Vagina (tissue), 2 donors: ENCODE measurements at regions not wholly inside any gene's neighbourhood (a gene's known extent, or its start where the extent isn't known, plus 50 kb on each side); places are given as distances from the start of the nearest gene placed in this dataset.

Source experiments
- POLR2A ChIP-seq, 2 donors: fragments of 450-650 bp; IDR thresholded peaks; one replicate each; pipeline ENCODE4 v1.6.1; 2017; ENCODE audit warnings: antibody characterized with exemption in 2 of 2, mild to moderate bottlenecking in 2 of 2, moderate library complexity in 2 of 2
- POLR2AphosphoS5 ChIP-seq, 2 donors: sonication (generic); formaldehyde crosslinking; IDR thresholded peaks; one replicate each; pipeline ENCODE4 v1.9.0; 2017; ENCODE audit warnings: antibody characterized with exemption in 2 of 2, mild to moderate bottlenecking in 2 of 2, low read depth in 1 of 2; ENCODE audit not compliant: insufficient read depth in 1 of 2
- TF ChIP-seq, protein P1 (sequence below), 3 experiments: fragments of 450-650 bp in 2 of 3; fragments of 200-600 bp in 1 of 3; sonication (generic) in 1 of 3; IDR thresholded peaks; one replicate each; pipeline ENCODE4 v1.5.1; 2017 to 2019; ENCODE audit warnings: antibody characterized with exemption in 3 of 3, mild to moderate bottlenecking in 2 of 3, moderate library complexity in 2 of 3

DNA sequence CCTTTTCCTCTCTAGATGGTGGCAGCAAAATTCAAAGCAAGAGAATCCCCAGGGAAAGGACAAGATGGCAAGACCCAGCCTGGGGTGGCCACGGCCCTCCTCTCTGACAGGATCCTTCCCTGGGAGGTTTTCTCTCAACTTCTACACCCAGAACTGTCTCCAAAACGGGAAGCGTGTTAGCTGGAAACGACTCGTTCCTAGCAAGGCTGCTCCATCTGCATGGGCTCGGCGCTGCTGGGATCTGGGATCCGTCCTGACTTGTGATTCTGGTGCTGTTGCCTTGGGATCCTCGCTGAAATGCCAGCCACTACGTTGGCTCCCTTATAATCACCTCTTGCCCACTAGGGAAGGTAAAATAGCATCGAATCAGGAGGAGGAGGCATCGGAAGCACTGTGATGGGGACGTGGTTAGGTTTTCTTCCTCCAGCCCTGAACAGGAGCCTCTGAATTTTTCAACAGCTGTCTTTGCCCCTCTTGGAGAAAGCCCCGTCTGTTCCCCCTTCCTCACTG, 514.8 kb upstream of the MYT1L start:
- TF ChIP-seq, protein P1, sequence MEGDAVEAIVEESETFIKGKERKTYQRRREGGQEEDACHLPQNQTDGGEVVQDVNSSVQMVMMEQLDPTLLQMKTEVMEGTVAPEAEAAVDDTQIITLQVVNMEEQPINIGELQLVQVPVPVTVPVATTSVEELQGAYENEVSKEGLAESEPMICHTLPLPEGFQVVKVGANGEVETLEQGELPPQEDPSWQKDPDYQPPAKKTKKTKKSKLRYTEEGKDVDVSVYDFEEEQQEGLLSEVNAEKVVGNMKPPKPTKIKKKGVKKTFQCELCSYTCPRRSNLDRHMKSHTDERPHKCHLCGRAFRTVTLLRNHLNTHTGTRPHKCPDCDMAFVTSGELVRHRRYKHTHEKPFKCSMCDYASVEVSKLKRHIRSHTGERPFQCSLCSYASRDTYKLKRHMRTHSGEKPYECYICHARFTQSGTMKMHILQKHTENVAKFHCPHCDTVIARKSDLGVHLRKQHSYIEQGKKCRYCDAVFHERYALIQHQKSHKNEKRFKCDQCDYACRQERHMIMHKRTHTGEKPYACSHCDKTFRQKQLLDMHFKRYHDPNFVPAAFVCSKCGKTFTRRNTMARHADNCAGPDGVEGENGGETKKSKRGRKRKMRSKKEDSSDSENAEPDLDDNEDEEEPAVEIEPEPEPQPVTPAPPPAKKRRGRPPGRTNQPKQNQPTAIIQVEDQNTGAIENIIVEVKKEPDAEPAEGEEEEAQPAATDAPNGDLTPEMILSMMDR (IDR thresholded peaks at IDR 0.05): no peak
- no peak for TF ChIP-seq POLR2AphosphoS5 (IDR thresholded peaks at IDR 0.05; ENCODE audit: insufficient read depth in 1 of 2, low read depth in 1 of 2)
- TF ChIP-seq POLR2A (IDR thresholded peaks at IDR 0.05): no peak
